Pancreas (tissue), 10 donors: ENCODE measurements at regions not wholly inside any gene's neighbourhood (a gene's known extent, or its start where the extent isn't known, plus 50 kb on each side); places are given as distances from the start of the nearest gene placed in this dataset.

Experiments
- ATAC-seq, 4 donors: fragments of 200-7000 bp; cut with Tn5 transposase; one replicate each; pipeline versions ENCODE4 v1.8.0 to v1.9.1; 2020; ENCODE audit warnings: mild to moderate bottlenecking in 4 of 4, moderate library complexity in 4 of 4
- DNase-seq, 6 donors: peaks; one replicate each; pipeline ENCODE4 v3.0.0-alpha.2; 2020
- FAIRE-seq: peaks from 2 replicates; lab custom pipeline; 2012; peaks lifted over from hg19 to GRCh38; lab: Jason Lieb, UNC
- H3K27ac ChIP-seq, 4 donors: fragments of 200-600 bp; sonication (generic); 1 replicate in 3 of 4; 2 replicates in 1 of 4; pipeline versions ENCODE4 v1.5.0 to v1.8.0; 2020
- H3K27me3 ChIP-seq, 4 donors: fragments of 200-600 bp; one replicate each; pipeline ENCODE4 v1.8.0; 2021
- H3K36me3 ChIP-seq, 3 donors: fragments of 200-600 bp; sonication (generic) in 1 of 3; one replicate each; pipeline versions ENCODE4 v1.5.0 to v1.8.0; 2020 to 2021
- H3K4me1 ChIP-seq, 3 donors: fragments of 200-600 bp; one replicate each; pipeline ENCODE4 v1.8.0; 2021
- H3K4me3 ChIP-seq, 4 donors: fragments of 200-600 bp; sonication (generic) in 2 of 4; one replicate each; pipeline versions ENCODE4 v1.5.0 to v1.8.0; 2020 to 2021
- H3K9me3 ChIP-seq, 4 donors: fragments of 200-600 bp; one replicate each; pipeline ENCODE4 v1.8.0; 2021
- CTCF ChIP-seq, 4 donors: fragments of 200-600 bp; sonication (generic) in 3 of 4; IDR thresholded peaks; one replicate each; pipeline versions ENCODE4 v1.5.0 to v1.8.0; 2021; ENCODE audit warnings: antibody characterized with exemption in 4 of 4
- WGBS, 2 donors: extraction: QIAGEN DNeasy Blood & Tissue Kit; methylation state at CpG; one replicate each; pipeline ENCODE4 v1.1.7; 2013; 5-methylcytosine and 5-hydroxymethylcytosine counted together
- intact Hi-C, 3 donors: fragments of 100-400 bp; cut with DNase I; formaldehyde crosslinking; loops; one replicate each; pipeline versions ENCODE4 v1.11.1 to v1.14.2; 2022
- donor health status: healthy with polysubstance abuse.
- donor health status: DM: no; HTN: no; CAD: no; lungs with moderate emphysema.
- donor health status: DM: no; HTN: no; CAD: no.
- donor health status: control.
- donor health status: control.
- donor health status: Bipolar disorder and iron deficiency.
- donor health status: DM: yes; HTN: yes; CAD: no.
- donor health status: DM: no; HTN: no; CAD: no.
- donor health status: DM: no; HTN: no; CAD: no.
- donor health status: DM: yes; HTN: yes; CAD: no.

- DNase-seq = no peak
- Histone ChIP-seq H3K9me3 (no peaks in the 10 kb centered on the region), H3K27me3 (no peaks in the 10 kb centered on the region), H3K4me1 (no peaks in the 10 kb centered on the region), H3K27ac (no peak overlapping the region), H3K36me3 (no peaks in the 10 kb centered on the region), H3K4me3 (no peak overlapping the region)
- 72 to 80% methylated on average over 3 of the region's 3 CpGs for WGBS, 2 donors
- no peak for TF ChIP-seq CTCF (IDR thresholded peaks at IDR 0.05)
- intact Hi-C loops = no loop called here
- no peak for ATAC-seq
- no peak for FAIRE-seq
Observed at GRCh38 chr1:79815115-79815514, 808.6 kb upstream of the ADGRL4 start.

- H3K27ac ChIP-seq = no peak overlapping the region
- H3K36me3 ChIP-seq = no peaks in the 10 kb centered on the region
- H3K4me1 ChIP-seq = no peaks in the 10 kb centered on the region
- no peaks in the 10 kb centered on the region for H3K27me3 ChIP-seq
- TF ChIP-seq CTCF (IDR thresholded peaks at IDR 0.05) = no peak
- no peak overlapping the region for H3K4me3 ChIP-seq
- FAIRE-seq (no peak), ATAC-seq (no peak), DNase-seq (no peak)
- WGBS, 2 donors = 60 to 62% methylated on average over 3 of the region's 3 CpGs
- no peaks in the 10 kb centered on the region for H3K9me3 ChIP-seq
- intact Hi-C loops = no loop called here
Observed at GRCh38 chr1:79811173-79811572, 804.6 kb upstream of the ADGRL4 start.

GRCh38 chr1:79808816-79809475 is 802.4 kb upstream of the ADGRL4 start:
- 86 to 88% methylated on average over 3 of the region's 3 CpGs for WGBS, 2 donors
- TF ChIP-seq CTCF (IDR thresholded peaks at IDR 0.05) = no peak
- H3K27ac ChIP-seq = no peak overlapping the region
- no peaks in the 10 kb centered on the region for H3K27me3 ChIP-seq
- H3K9me3 ChIP-seq = no peaks in the 10 kb centered on the region
- DNase-seq = no peak
- intact Hi-C loops = no loop called here
- no peaks in the 10 kb centered on the region for H3K36me3 ChIP-seq
- no peak for FAIRE-seq
- no peaks in the 10 kb centered on the region for H3K4me1 ChIP-seq
- H3K4me3 ChIP-seq = no peak overlapping the region
- no peak for ATAC-seq

- no peaks in the 10 kb centered on the region for H3K9me3 ChIP-seq
- DNase-seq (no peak), ATAC-seq (no peak), FAIRE-seq (no peak)
- no peaks in the 10 kb centered on the region for H3K27me3 ChIP-seq
- no peaks in the 10 kb centered on the region for H3K36me3 ChIP-seq
- H3K27ac ChIP-seq = no peak overlapping the region
- no peak overlapping the region for H3K4me3 ChIP-seq
- TF ChIP-seq CTCF (IDR thresholded peaks at IDR 0.05) = no peak
- intact Hi-C loops = no loop called here
- 77 to 79% methylated on average over 2 of the region's 2 CpGs for WGBS, 2 donors
- no peaks in the 10 kb centered on the region for H3K4me1 ChIP-seq
Observed at GRCh38 chr1:79807816-79808215, 801.3 kb upstream of the ADGRL4 start.

GRCh38 chr1:79797487-79797886 is 791.0 kb upstream of the ADGRL4 start:
- Histone ChIP-seq H3K4me3 (no peak overlapping the region), H3K4me1 (peaks cover 0 to 2% (median 0%) of the 10 kb centered on the region in 3 donors), H3K36me3 (no peaks in the 10 kb centered on the region), H3K27me3 (no peaks in the 10 kb centered on the region), H3K27ac (no peak overlapping the region), H3K9me3 (no peaks in the 10 kb centered on the region)
- 93 to 94% methylated on average over 3 of the region's 3 CpGs for WGBS, 2 donors
- no peak for DNase-seq
- no peak for FAIRE-seq
- ATAC-seq = no peak
- intact Hi-C loops = no loop called here
- TF ChIP-seq CTCF (IDR thresholded peaks at IDR 0.05) = no peak
